HEK293 (cell line): ENCODE measurements at regions not wholly inside any gene's neighbourhood (a gene's known extent, or its start where the extent isn't known, plus 50 kb on each side); places are given as distances from the start of the nearest gene placed in this dataset.
A peak's percentile ranks its signal among the peaks of the same experiment; 100 is the strongest.
"Not testable (repeated sequence)": the region's sequence is repeated elsewhere in the genome, so short reads cannot be mapped to it uniquely, and the experiment has no call there.

Experiments
- CTCF ChIA-PET: fragments of 350-600 bp; formaldehyde crosslinking; extraction: SDS; loops from one replicate; lab custom pipeline; 2021; ENCODE audit warnings: antibody characterized with exemption; lab: Yijun Ruan, JAX
- POLR2A ChIA-PET: fragments of 300-600 bp; formaldehyde crosslinking; extraction: SDS; loops from one replicate; lab custom pipeline; 2020; ENCODE audit warnings: antibody characterized with exemption, inconsistent platforms; lab: Yijun Ruan, JAX
- H3K27ac ChIP-seq: fragments of 200-500 bp; sonication (Bioruptor generic); 2 replicates; pipeline ENCODE4 v1.5.1; 2014; ENCODE audit warnings: low read depth, low read length, control low read depth, inconsistent platforms; ENCODE audit errors: extremely low read depth
- H3K36me3 ChIP-seq, 2 experiments: fragments of 200-500 bp in 1 of 2; sonication (Bioruptor generic) in 1 of 2; 1 replicate in 1 of 2; 2 replicates in 1 of 2; pipeline ENCODE4 v1.5.1; 2014 to 2017; ENCODE audit warnings: inconsistent platforms in 2 of 2, low read length in 2 of 2; ENCODE audit not compliant: control insufficient read depth in 2 of 2, insufficient read depth in 1 of 2
- H3K4me1 ChIP-seq: fragments of 200-500 bp; sonication (Bioruptor generic); 2 replicates; pipeline ENCODE4 v1.5.1; 2014; ENCODE audit warnings: mild to moderate bottlenecking, low read length, inconsistent platforms; ENCODE audit not compliant: control insufficient read depth, insufficient read depth
- H3K4me3 ChIP-seq: 2 replicates; pipeline ENCODE4 v1.5.1; 2011; ENCODE audit warnings: low read depth, mild to moderate bottlenecking, control low read depth, low read length, moderate library complexity
- H3K9me3 ChIP-seq: fragments of 200-500 bp; sonication (Bioruptor generic); 2 replicates; pipeline ENCODE4 v1.5.1; 2014; ENCODE audit warnings: low read depth, low read length, inconsistent platforms; ENCODE audit not compliant: control insufficient read depth, insufficient read depth
- BCL11A ChIP-seq: fragments of 450-650 bp; formaldehyde crosslinking; IDR thresholded peaks from 2 replicates; pipeline ENCODE4 v1.5.1; 2016; ENCODE audit warnings: low read depth, missing biosample characterization, missing genetic modification characterization
- SP7 ChIP-seq: fragments of 450-650 bp; formaldehyde crosslinking; IDR thresholded peaks from 2 replicates; pipeline ENCODE4 v1.5.1; 2016; ENCODE audit warnings: missing biosample characterization, missing genetic modification characterization
- TRIM28 ChIP-seq: IDR thresholded peaks from 2 replicates; pipeline ENCODE4 v1.6.1; 2011; ENCODE audit warnings: low read length, control low read depth, borderline replicate concordance
- ZNF146 ChIP-seq: fragments of 450-650 bp; formaldehyde crosslinking; IDR thresholded peaks from 2 replicates; pipeline ENCODE4 v1.5.1; 2016; ENCODE audit warnings: missing biosample characterization, missing genetic modification characterization
- ZNF394 ChIP-seq: fragments of 450-650 bp; formaldehyde crosslinking; IDR thresholded peaks from 2 replicates; pipeline ENCODE4 v1.5.1; 2016; ENCODE audit warnings: missing biosample characterization, missing genetic modification characterization, mild to moderate bottlenecking, moderate library complexity, borderline replicate concordance
- ZNF426 ChIP-seq: fragments of 450-650 bp; formaldehyde crosslinking; IDR thresholded peaks from 2 replicates; pipeline ENCODE4 v1.5.1; 2017; ENCODE audit warnings: missing biosample characterization, missing genetic modification characterization, mild to moderate bottlenecking, inconsistent platforms, moderate library complexity
- ZNF555 ChIP-seq: fragments of 450-650 bp; formaldehyde crosslinking; conservative IDR thresholded peaks from 2 replicates; pipeline ENCODE4 v1.5.1; 2017; ENCODE audit warnings: missing biosample characterization, mild to moderate bottlenecking, missing genetic modification characterization, inconsistent platforms
- ZNF623 ChIP-seq: fragments of 450-650 bp; formaldehyde crosslinking; IDR thresholded peaks from 2 replicates; pipeline ENCODE4 v1.5.1; 2016; ENCODE audit warnings: missing biosample characterization, missing genetic modification characterization
- ZNF654 ChIP-seq: fragments of 450-650 bp; formaldehyde crosslinking; IDR thresholded peaks from 2 replicates; pipeline ENCODE4 v1.5.1; 2016; ENCODE audit warnings: low read depth, missing biosample characterization, missing genetic modification characterization
- TF ChIP-seq, protein P1 (sequence below): fragments of 450-650 bp; formaldehyde crosslinking; IDR thresholded peaks from 2 replicates; pipeline ENCODE4 v1.5.1; 2016; ENCODE audit warnings: missing biosample characterization, missing genetic modification characterization
- TF ChIP-seq, protein P2 (sequence below): fragments of 450-650 bp; formaldehyde crosslinking; conservative IDR thresholded peaks from 2 replicates; pipeline ENCODE4 v1.5.1; 2016; ENCODE audit warnings: low read depth, missing biosample characterization, missing genetic modification characterization
- TF ChIP-seq, protein P3 (sequence below): fragments of 450-650 bp; formaldehyde crosslinking; conservative IDR thresholded peaks from 2 replicates; pipeline ENCODE4 v1.5.1; 2016; ENCODE audit warnings: low read depth, missing biosample characterization, missing genetic modification characterization

DNA sequence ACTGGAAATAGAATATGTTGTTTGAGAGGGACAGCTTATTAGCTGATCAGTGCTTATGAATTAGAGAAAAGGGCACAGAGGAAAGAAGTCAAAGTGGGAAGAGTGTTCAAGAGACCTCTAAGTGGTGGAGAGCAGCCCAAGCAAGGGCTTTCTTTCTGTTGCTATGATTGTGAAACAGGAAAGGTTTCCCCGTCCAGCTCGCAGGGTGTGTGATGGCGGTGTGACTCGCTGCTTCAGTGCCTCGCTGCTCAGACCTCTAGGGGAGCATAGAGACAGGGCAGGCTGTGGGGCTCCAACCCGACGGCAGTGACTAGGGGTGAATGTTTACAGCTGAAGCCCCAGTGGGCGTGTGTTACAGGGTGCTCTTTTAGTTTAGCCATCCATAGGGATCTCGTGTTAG is 166.5 kb upstream of the COPS8 start:
- no peaks in the 10 kb centered on the region for H3K4me1 ChIP-seq
- TF ChIP-seq ZNF146 = no peak
- no peak for TF ChIP-seq BCL11A (tag by site-specific recombination)
- TF ChIP-seq SP7 (tag by site-specific recombination) = no peak
- TF ChIP-seq, protein P1, sequence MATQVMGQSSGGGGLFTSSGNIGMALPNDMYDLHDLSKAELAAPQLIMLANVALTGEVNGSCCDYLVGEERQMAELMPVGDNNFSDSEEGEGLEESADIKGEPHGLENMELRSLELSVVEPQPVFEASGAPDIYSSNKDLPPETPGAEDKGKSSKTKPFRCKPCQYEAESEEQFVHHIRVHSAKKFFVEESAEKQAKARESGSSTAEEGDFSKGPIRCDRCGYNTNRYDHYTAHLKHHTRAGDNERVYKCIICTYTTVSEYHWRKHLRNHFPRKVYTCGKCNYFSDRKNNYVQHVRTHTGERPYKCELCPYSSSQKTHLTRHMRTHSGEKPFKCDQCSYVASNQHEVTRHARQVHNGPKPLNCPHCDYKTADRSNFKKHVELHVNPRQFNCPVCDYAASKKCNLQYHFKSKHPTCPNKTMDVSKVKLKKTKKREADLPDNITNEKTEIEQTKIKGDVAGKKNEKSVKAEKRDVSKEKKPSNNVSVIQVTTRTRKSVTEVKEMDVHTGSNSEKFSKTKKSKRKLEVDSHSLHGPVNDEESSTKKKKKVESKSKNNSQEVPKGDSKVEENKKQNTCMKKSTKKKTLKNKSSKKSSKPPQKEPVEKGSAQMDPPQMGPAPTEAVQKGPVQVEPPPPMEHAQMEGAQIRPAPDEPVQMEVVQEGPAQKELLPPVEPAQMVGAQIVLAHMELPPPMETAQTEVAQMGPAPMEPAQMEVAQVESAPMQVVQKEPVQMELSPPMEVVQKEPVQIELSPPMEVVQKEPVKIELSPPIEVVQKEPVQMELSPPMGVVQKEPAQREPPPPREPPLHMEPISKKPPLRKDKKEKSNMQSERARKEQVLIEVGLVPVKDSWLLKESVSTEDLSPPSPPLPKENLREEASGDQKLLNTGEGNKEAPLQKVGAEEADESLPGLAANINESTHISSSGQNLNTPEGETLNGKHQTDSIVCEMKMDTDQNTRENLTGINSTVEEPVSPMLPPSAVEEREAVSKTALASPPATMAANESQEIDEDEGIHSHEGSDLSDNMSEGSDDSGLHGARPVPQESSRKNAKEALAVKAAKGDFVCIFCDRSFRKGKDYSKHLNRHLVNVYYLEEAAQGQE (tag by site-specific recombination) = no peak
- no peak for TF ChIP-seq TRIM28
- CTCF ChIA-PET = no interaction called here
- no peak overlapping the region for H3K4me3 ChIP-seq
- POLR2A ChIA-PET = no interaction called here
- H3K27ac ChIP-seq = no peak overlapping the region
- H3K36me3 ChIP-seq = no peaks in the 10 kb centered on the region
- H3K9me3 ChIP-seq = no peaks in the 10 kb centered on the region

DNA sequence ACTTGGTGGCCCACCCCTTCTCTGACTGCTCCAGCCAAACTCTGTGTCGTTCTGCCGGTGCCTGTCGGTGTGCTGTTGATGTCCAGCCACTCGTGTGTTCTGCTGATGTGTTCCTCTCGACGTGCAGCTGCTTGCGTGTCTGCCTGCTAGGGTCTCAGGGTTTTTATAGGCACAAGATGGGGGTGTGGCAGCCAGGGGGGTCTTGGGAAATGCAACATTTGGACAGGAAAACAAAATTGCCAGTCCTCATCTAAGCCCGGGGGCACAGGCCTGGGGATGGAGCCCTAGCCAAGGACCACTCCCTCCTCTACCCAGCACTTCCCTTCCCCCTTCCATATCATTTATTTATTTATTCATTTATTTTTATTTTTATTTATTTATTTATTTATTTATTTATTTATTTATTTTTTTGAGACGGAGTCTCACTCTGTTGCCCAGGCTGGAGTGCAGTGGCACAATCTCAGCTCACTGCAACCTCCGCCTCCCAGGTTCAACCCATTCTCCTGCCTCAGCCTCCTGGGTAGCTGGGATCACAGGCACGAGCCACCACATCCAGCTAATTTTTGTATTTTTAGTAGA is 165.8 kb upstream of the COPS8 start:
- H3K9me3 ChIP-seq, POLR2A ChIA-PET, H3K36me3 ChIP-seq, H3K4me1 ChIP-seq, H3K27ac ChIP-seq, H3K4me3 ChIP-seq: not testable (repeated sequence)
- CTCF ChIA-PET = interaction anchor here (0.7 to 1.3 kb wide), 2 partner anchors 37 to 40 kb away, joined by 3 read pairs; no protein-coding TSS in a partner anchor
- TF ChIP-seq ZNF426 (tag by site-specific recombination) (peak; percentile 36), ZNF555 (peak; percentile 22), ZNF394 (tag by site-specific recombination) (peak; percentile 53; the same call in 1 of the 2 replicates), ZNF654 (tag by site-specific recombination) (0 out of 2 replicates have a peak, but pooled peaks have one; percentile 13), ZNF623 (peak; percentile 43; the same call in 1 of the 2 replicates)
- TF ChIP-seq, protein P2, sequence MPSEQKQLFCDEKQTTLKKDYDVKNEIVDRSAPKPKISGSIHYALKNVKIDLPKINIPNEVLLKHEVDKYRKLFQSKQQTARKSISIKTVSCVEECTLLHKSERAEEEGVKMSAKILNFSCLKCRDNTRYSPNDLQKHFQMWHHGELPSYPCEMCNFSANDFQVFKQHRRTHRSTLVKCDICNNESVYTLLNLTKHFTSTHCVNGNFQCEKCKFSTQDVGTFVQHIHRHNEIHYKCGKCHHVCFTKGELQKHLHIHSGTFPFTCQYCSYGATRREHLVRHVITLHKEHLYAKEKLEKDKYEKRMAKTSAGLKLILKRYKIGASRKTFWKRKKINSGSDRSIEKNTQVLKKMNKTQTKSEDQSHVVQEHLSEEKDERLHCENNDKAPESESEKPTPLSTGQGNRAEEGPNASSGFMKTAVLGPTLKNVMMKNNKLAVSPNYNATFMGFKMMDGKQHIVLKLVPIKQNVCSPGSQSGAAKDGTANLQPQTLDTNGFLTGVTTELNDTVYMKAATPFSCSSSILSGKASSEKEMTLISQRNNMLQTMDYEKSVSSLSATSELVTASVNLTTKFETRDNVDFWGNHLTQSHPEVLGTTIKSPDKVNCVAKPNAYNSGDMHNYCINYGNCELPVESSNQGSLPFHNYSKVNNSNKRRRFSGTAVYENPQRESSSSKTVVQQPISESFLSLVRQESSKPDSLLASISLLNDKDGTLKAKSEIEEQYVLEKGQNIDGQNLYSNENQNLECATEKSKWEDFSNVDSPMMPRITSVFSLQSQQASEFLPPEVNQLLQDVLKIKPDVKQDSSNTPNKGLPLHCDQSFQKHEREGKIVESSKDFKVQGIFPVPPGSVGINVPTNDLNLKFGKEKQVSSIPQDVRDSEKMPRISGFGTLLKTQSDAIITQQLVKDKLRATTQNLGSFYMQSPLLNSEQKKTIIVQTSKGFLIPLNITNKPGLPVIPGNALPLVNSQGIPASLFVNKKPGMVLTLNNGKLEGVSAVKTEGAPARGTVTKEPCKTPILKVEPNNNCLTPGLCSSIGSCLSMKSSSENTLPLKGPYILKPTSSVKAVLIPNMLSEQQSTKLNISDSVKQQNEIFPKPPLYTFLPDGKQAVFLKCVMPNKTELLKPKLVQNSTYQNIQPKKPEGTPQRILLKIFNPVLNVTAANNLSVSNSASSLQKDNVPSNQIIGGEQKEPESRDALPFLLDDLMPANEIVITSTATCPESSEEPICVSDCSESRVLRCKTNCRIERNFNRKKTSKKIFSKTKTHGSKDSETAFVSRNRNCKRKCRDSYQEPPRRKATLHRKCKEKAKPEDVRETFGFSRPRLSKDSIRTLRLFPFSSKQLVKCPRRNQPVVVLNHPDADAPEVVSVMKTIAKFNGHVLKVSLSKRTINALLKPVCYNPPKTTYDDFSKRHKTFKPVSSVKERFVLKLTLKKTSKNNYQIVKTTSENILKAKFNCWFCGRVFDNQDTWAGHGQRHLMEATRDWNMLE = peak; percentile 61; the same call in 1 of the 2 replicates
- TF ChIP-seq, protein P3, sequence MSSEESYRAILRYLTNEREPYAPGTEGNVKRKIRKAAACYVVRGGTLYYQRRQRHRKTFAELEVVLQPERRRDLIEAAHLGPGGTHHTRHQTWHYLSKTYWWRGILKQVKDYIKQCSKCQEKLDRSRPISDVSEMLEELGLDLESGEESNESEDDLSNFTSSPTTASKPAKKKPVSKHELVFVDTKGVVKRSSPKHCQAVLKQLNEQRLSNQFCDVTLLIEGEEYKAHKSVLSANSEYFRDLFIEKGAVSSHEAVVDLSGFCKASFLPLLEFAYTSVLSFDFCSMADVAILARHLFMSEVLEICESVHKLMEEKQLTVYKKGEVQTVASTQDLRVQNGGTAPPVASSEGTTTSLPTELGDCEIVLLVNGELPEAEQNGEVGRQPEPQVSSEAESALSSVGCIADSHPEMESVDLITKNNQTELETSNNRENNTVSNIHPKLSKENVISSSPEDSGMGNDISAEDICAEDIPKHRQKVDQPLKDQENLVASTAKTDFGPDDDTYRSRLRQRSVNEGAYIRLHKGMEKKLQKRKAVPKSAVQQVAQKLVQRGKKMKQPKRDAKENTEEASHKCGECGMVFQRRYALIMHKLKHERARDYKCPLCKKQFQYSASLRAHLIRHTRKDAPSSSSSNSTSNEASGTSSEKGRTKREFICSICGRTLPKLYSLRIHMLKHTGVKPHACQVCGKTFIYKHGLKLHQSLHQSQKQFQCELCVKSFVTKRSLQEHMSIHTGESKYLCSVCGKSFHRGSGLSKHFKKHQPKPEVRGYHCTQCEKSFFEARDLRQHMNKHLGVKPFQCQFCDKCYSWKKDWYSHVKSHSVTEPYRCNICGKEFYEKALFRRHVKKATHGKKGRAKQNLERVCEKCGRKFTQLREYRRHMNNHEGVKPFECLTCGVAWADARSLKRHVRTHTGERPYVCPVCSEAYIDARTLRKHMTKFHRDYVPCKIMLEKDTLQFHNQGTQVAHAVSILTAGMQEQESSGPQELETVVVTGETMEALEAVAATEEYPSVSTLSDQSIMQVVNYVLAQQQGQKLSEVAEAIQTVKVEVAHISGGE (tag by site-specific recombination) = peak; percentile 57; the same call in 1 of the 2 replicates
